MM.1S (cell line): ENCODE measurements at regions not wholly inside any gene's neighbourhood (a gene's known extent, or its start where the extent isn't known, plus 50 kb on each side); places are given as distances from the start of the nearest gene placed in this dataset.

Experiments used
- DNase-seq: peaks from one replicate; pipeline ENCODE4 v3.0.0-alpha.2; 2015
- H2AFZ ChIP-seq: fragments of 300-600 bp; sonication (generic); 2 replicates; pipeline ENCODE4 v1.6.0; 2016; ENCODE audit warnings: antibody characterized with exemption, low read length
- H3F3A ChIP-seq: fragments of 300-600 bp; sonication (generic); 2 replicates; pipeline ENCODE4 v1.6.1; 2016; ENCODE audit warnings: mild to moderate bottlenecking, antibody characterized with exemption, low read length, moderate library complexity, mixed read lengths; ENCODE audit not compliant: insufficient read depth
- H3K27ac ChIP-seq: fragments of 300-600 bp; sonication (generic); 2 replicates; pipeline ENCODE4 v1.5.1; 2016; ENCODE audit warnings: mild to moderate bottlenecking, low read length
- H3K27me3 ChIP-seq: fragments of 300-600 bp; sonication (generic); replicated peaks from 2 replicates; pipeline ENCODE4 v1.6.0; 2016; ENCODE audit warnings: low read length; ENCODE audit not compliant: insufficient read depth
- H3K36me3 ChIP-seq: fragments of 300-600 bp; sonication (generic); replicated peaks from 2 replicates; pipeline ENCODE4 v1.6.1; 2016; ENCODE audit warnings: mild to moderate bottlenecking, low read length, mixed read lengths; ENCODE audit not compliant: insufficient read depth
- H3K4me1 ChIP-seq: fragments of 300-600 bp; sonication (generic); 2 replicates; pipeline ENCODE4 v1.6.1; 2016; ENCODE audit warnings: low read length, mixed read lengths
- H3K4me2 ChIP-seq: fragments of 300-600 bp; sonication (generic); 2 replicates; pipeline ENCODE4 v1.6.0; 2016; ENCODE audit warnings: low read depth, low read length
- H3K4me3 ChIP-seq: fragments of 300-600 bp; sonication (generic); 2 replicates; pipeline ENCODE4 v1.5.1; 2016; ENCODE audit warnings: low read length, mixed read lengths
- H3K79me2 ChIP-seq: fragments of 300-600 bp; sonication (generic); 2 replicates; pipeline ENCODE4 v1.6.1; 2016; ENCODE audit warnings: mixed run types, low read length, mixed read lengths
- H3K9ac ChIP-seq: fragments of 300-600 bp; sonication (generic); 2 replicates; pipeline ENCODE4 v1.6.1; 2016; ENCODE audit warnings: low read length, mixed read lengths
- H3K9me2 ChIP-seq: fragments of 300-600 bp; sonication (generic); replicated peaks from 2 replicates; pipeline ENCODE4 v1.6.1; 2016; ENCODE audit warnings: mild to moderate bottlenecking, low read length, mixed read lengths; ENCODE audit not compliant: insufficient read depth
- H3K9me3 ChIP-seq: fragments of 300-600 bp; sonication (generic); replicated peaks from 2 replicates; pipeline ENCODE4 v1.6.1; 2016; ENCODE audit warnings: mild to moderate bottlenecking, low read length, mixed read lengths; ENCODE audit not compliant: insufficient read depth
- H4K20me1 ChIP-seq: fragments of 300-600 bp; sonication (generic); 2 replicates; pipeline ENCODE4 v1.6.1; 2016; ENCODE audit warnings: mild to moderate bottlenecking, low read length, moderate library complexity, mixed read lengths; ENCODE audit not compliant: insufficient read depth
- CTCF ChIP-seq: fragments of 300-600 bp; sonication (generic); IDR thresholded peaks from 2 replicates; pipeline ENCODE4 v1.5.1; 2016; ENCODE audit warnings: antibody characterized with exemption, low read length, mixed read lengths
- EZH2 ChIP-seq: fragments of 300-600 bp; sonication (generic); optimal IDR thresholded peaks from 2 replicates; pipeline ENCODE3; 2017; ENCODE audit warnings: low read depth, mild to moderate bottlenecking, antibody characterized with exemption, low read length, mixed read lengths
- EZH2phosphoT487 ChIP-seq: fragments of 300-600 bp; sonication (generic); IDR thresholded peaks from 2 replicates; pipeline ENCODE4 v1.6.1; 2018; ENCODE audit warnings: antibody characterized with exemption, low read length

DNA sequence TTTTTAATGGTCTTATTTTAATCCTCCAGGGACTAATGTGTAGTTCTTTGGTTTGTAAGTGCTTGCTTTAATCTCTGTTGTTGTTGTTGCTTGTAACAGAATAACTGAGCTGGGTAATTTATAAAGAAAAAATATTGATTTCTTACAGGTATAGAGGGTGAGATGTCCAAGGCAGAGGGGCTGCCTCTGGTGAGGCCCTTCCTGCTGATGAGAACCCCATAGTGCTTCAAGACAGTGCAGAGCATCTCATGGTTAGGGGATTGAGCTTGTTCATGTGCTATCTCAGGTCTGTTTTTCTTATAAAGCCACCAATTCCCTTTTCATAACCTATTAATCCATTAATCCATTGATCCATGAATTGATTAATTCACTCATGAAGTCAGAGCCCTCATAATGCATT lies 516.3 kb upstream of the KCND2 start:
- no peak for DNase-seq
- H3K4me3 ChIP-seq = no peak overlapping the region
- no peaks in the 10 kb centered on the region for H3K79me2 ChIP-seq

DNA sequence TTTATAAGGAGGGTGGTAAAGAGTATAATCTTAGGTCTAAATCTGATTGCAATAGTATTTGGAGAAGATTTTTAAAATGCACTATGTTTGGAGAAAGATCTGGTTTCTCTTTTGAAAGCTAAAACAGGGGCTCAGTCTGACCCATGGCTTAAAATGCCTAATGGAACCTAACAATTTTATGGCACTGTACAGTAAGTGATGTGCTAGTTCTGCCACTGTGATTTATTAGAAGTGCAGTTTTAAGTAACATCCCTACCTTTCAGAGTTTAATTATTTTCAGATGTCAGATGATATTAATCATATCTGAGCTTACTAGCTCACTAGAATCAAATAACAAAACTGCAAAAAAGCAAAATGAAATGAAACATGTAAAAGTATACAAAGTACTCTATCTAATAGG lies 514.7 kb upstream of the KCND2 start:
- no peaks in the 10 kb centered on the region for H3K9me2 ChIP-seq
- H3K27ac ChIP-seq = no peak overlapping the region
- H3K27me3 ChIP-seq = no peaks in the 10 kb centered on the region
- no peaks in the 10 kb centered on the region for H3K9me3 ChIP-seq
- no peak for TF ChIP-seq EZH2
- no peak for TF ChIP-seq EZH2phosphoT487
- TF ChIP-seq CTCF = no peak
- H3K79me2 ChIP-seq = no peaks in the 10 kb centered on the region
- no peaks in the 10 kb centered on the region for H3K36me3 ChIP-seq
- H4K20me1 ChIP-seq = no peaks in the 10 kb centered on the region
- no peak overlapping the region for H3K4me2 ChIP-seq
- no peak for DNase-seq
- H3K9ac ChIP-seq = no peak overlapping the region
- H3F3A ChIP-seq = no peaks in the 10 kb centered on the region
- no peaks in the 10 kb centered on the region for H3K4me1 ChIP-seq
- H3K4me3 ChIP-seq = no peak overlapping the region
- H2AFZ ChIP-seq = no peak overlapping the region

More for the DNA sequence above, 516.3 kb upstream of the KCND2 start:
- Histone ChIP-seq H3K4me1 (no peaks in the 10 kb centered on the region), H3K4me2 (no peak overlapping the region), H3K9ac (no peak overlapping the region), H4K20me1 (no peaks in the 10 kb centered on the region), H3F3A (no peaks in the 10 kb centered on the region), H3K36me3 (no peaks in the 10 kb centered on the region), H3K27me3 (no peaks in the 10 kb centered on the region), H2AFZ (no peak overlapping the region), H3K27ac (no peak overlapping the region), H3K9me3 (no peaks in the 10 kb centered on the region), H3K9me2 (no peaks in the 10 kb centered on the region)
- no peak for TF ChIP-seq EZH2
- TF ChIP-seq EZH2phosphoT487 = no peak
- TF ChIP-seq CTCF = no peak

GRCh38 chr7:119761776-119762175 lies 511.2 kb upstream of the KCND2 start:
- no peak for TF ChIP-seq EZH2phosphoT487
- no peak for TF ChIP-seq CTCF
- TF ChIP-seq EZH2 = no peak
- DNase-seq = no peak
- H3K4me3 ChIP-seq = no peak overlapping the region
- no peak overlapping the region for H2AFZ ChIP-seq
- H3K4me2 ChIP-seq = no peak overlapping the region
- no peaks in the 10 kb centered on the region for H3K9me2 ChIP-seq
- H3K36me3 ChIP-seq = no peaks in the 10 kb centered on the region
- H3F3A ChIP-seq = no peaks in the 10 kb centered on the region
- H3K9me3 ChIP-seq = no peaks in the 10 kb centered on the region
- H3K27ac ChIP-seq = no peak overlapping the region
- H4K20me1 ChIP-seq = no peaks in the 10 kb centered on the region
- no peaks in the 10 kb centered on the region for H3K27me3 ChIP-seq
- H3K4me1 ChIP-seq = no peaks in the 10 kb centered on the region
- H3K79me2 ChIP-seq = no peaks in the 10 kb centered on the region
- no peak overlapping the region for H3K9ac ChIP-seq

- Histone ChIP-seq H3K27me3 (no peaks in the 10 kb centered on the region), H3K27ac (no peak overlapping the region), H3K4me1 (no peaks in the 10 kb centered on the region), H3K79me2 (no peaks in the 10 kb centered on the region), H4K20me1 (no peaks in the 10 kb centered on the region), H3K4me3 (no peak overlapping the region), H3K4me2 (no peak overlapping the region), H3K9me3 (no peaks in the 10 kb centered on the region), H3F3A (no peaks in the 10 kb centered on the region), H2AFZ (no peak overlapping the region), H3K9ac (no peak overlapping the region), H3K9me2 (no peaks in the 10 kb centered on the region), H3K36me3 (no peaks in the 10 kb centered on the region)
- TF ChIP-seq CTCF (no peak), EZH2 (no peak), EZH2phosphoT487 (no peak)
- DNase-seq = no peak
Observed at GRCh38 chr7:119782286-119782685, 490.7 kb upstream of the KCND2 start.
